ENCODE measurements at regions not wholly inside any gene's neighbourhood (a gene's known extent, or its start where the extent isn't known, plus 50 kb on each side); places are given as distances from the start of the nearest gene placed in this dataset.

DNA sequence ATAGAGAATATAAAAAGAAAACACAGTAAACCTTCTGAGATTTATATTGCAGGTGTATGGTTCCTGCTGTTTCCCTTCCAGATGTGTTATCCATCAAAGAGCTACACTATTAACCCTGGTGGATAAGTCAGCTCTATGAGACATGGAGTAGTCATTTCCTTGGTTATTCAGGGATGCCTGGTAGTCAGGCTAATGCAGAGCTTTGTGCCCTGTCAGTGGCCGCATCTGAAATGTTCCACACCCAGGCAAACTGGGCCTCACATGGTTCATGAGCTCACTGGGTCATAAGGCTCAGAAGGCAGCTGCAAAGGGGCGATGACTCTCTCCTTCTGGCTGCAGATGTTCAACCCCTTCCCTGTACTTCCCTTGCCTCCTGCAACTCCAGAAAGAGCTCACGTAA, 473.6 kb downstream of the EPHA7 start:
- DNase-seq (ENCODE audit: low spot score), result no peak

DNA sequence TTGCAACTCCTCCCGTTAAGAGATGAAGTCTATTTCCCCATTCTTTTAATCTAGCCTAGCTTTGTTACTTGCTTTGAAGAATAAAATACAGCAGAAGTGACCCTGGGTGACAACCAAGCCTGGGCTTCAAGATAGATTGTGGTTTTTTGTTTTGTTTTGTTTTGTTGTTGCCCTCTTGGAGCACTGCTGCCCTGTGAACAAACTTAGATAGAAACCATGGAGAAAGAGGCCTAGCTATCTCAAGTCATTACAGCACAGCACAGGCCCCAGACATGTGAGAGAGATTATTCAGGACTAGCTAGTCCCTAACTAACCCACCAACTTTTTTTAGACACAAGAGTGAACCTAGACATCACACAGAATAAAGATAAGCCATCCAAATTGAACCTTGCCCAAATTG, 475.2 kb downstream of the EPHA7 start:
- no peak for DNase-seq (ENCODE audit: low spot score)

DNA sequence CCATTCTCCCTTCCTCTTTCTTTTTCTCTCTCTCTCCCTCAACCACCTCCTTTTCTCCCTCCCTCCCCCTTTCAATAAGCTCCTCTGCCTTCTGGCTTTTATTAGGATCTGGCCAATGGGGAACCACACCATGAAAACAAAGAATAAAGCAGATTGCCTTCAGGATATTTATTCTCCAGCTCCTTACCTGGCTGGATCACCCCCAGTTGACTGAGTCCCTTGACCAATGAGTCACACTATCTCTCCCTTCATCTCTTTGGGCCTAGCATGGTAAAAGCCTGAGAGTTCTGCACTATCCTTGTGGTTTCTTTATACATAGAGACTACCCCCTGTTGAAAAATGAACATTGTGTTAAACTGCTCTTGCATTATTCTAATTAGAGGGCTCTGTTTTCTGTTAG, 476.8 kb downstream of the EPHA7 start:
- no peak for DNase-seq (ENCODE audit: low spot score)

DNA sequence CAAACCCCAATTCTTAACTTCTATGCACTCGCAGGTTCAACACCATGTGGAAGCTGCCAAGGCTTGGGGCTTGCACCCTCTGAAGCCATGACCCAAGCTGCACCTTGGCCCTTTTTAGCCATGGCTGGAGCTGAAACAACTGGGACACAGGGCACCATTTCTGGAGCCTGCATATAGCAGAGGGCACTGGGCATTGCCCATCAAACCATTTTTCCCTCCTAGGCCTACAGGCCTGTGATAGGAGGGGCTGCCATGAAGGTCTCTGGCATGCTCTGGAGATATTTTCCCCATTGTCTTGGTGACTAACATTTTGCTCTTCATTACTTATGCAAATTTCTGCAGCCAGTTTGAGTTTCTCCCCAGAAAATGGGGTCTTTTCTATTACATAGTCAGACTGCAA, 484.7 kb downstream of the EPHA7 start:
- DNase-seq (ENCODE audit: low spot score), result no peak

DNA sequence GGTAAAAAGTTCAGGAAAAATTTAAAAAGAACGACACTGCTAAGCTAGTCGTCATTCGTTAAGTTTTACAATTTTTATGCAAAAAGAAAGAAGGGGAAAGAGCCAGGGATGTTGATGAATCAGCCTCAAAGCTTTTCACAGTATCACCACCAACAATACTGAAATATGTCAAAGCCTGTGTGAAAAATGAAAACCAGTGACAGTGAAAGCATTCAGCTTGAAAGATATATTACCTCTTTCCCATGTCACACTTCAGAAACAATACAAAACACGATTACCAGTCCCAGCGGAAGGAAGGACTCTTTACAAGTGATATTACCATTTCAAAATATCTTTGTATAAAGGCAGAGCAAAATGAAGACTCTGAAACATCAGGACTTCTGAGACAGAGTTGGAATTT, 489.2 kb downstream of the EPHA7 start:
- DNase-seq (ENCODE audit: low spot score), result no peak

DNA sequence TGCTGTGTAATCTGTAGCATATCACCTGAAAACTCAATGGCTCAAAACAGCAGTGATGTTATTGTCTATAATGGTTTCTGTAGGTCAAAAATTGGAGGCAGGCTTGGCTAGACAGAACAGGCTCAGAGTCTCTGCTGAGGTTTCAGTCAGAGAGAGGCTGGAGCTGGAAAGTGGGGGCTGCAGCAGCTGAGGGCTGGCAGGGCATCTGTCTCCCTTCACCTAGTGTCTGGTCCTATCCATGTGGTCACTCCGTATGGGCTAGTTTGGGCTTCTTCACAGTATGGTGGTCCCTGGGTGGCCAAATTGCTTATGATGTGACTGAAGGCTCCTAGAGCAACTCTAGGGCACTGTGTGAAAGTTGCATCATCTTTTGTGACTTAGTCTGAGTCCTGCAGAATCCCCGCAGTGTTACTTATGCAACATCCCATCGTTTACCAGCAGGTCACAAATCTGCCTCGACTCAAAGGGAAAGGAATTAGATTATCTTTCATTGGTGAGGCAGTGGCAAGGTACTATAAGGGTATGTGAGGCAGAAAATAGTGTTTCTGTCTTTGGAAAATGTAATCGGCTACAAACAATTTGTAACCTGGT, 497.0 kb downstream of the EPHA7 start:
- DNase-seq (ENCODE audit: low spot score), result no peak

DNA sequence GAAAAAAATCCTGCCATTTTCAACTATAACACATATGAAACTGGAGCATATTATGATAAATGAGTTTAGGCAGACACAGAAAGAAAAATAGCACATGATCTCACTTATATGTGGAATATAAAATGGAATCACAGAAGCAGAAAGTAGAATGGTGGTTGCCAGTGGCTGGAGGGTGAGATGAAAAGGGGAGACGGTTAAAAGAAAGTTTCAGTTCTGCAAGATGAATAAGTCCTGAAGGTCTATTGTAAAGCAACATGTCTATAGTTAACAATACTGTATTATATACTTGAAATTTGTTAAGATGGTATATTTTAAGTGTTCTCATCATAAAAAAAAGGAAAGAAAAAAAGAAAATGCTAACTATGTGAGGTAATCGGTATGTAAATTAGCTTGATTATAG, 503.9 kb downstream of the EPHA7 start:
- DNase-seq (ENCODE audit: low spot score), result no peak

DNA sequence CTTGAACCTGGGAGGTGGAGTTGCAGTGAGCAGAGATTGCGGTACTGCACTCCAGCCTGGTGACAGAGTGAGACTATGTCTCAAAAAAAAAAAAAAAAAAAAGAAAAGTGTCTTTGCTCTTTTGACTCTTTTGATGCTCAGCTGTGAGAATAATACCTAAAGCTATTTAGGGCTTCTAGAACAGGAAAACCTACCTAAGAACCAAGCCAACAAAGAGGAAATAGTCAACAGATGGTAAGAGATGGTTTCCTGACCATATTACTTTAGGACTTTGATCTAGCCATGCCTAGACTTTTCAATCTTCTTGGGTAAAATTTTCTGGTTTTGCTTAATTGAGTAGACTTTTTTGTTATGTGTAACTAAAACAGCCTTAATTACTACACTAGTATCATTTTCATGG, 508.1 kb downstream of the EPHA7 start:
- no peak for DNase-seq (ENCODE audit: low spot score)

DNA sequence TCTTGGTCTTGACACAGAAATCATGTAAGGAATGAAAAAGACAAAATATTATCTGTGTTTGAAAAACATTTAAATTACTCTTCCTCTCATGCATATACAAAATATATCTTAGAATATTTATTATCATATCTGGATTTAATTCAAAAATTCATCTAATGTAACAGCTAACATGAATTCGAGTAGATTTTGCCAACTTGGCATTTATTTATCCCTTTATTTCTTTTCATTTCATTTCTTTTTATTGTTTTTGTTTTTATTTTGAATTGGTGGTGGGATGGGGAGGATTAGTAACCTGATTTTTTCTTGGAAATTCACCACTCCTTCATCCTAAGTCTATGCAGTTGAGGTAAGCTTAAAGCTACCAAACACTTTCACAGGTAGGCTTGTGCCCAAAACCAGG, 508.7 kb downstream of the EPHA7 start:
- DNase-seq (ENCODE audit: low spot score), result no peak

DNA sequence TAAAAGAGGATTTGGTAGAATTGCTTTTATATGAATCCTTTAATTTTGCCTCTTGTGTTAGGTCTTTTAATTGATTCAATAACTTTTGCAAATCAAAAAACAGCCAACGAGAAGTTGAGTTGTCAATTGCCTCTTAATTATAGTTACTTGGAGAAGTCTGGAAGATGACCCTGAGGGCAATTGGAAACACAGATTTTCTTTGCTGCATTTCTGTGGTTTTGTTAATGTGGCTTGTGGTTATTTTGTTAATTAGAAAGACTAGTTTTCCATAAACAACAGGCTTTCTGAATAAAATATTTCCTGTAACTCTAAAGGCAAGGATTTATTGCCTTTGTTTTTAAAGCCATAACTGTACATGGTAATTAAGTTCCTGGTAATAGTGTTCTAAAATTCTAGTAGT, 513.0 kb downstream of the EPHA7 start:
- no peak for DNase-seq (ENCODE audit: low spot score)

DNA sequence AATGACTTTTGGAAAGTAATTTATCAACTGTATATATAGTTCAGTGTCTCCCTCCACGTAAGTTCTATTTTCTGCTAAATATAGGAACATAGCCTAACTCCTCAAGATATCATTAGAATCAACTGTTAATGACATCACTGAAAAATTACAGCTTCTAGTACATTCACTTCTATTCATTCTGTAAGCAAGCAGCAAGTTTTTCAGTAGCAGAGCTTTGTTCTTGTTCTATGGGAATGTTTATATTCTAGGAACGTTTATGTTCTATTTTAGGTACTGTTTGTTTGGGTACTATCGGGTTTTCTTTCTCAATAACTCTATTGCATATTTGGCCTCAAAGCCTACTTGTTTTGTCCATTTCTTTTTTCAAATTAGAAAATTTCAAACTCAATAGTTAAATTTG, 525.6 kb downstream of the EPHA7 start:
- no peak for DNase-seq (ENCODE audit: low spot score)

DNA sequence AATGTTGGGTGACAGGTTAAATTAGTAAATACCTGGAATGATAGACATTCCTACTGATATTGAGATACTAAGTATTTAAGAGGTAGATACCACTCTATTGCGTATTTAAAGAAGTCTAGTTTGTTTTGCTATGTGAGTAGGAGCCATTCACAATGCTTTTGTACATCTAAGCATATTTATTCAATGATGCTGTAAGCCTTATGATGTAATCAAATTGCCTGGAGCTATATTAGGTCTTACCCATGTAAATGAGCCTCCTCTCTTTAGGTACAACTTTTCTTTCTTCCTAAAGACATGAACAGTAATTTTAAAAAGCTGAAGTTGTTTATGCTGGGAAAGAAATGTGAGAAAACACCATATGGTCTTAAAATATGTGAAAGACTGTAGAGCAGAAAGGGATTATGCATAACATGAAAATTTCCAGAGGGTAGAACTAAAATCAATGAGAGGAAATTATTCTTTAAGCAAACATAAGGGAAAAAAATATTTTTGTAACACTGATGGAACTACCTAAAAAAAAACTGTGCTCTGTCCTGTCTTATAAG, 526.7 kb downstream of the EPHA7 start:
- DNase-seq (ENCODE audit: low spot score), result no peak

DNA sequence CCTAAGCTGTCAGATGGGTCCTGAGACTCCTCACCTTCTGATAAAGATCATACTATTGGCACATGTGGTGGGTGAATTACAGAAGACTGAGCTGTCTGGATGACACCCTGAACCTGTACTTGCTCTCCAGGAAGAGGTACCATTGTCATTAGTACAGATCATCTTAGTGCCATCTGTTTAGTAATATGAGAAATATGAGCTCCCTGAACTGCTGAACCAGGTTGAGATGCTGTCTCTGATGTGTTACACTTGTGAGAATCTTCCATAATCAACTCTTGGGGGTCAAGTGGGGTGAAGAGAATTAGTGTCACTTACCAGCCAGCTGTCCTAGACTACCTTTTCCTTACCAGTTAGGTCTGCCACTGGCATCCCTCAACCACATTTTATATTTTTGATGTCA, 531.0 kb downstream of the EPHA7 start:
- no peak for DNase-seq (ENCODE audit: low spot score)

DNA sequence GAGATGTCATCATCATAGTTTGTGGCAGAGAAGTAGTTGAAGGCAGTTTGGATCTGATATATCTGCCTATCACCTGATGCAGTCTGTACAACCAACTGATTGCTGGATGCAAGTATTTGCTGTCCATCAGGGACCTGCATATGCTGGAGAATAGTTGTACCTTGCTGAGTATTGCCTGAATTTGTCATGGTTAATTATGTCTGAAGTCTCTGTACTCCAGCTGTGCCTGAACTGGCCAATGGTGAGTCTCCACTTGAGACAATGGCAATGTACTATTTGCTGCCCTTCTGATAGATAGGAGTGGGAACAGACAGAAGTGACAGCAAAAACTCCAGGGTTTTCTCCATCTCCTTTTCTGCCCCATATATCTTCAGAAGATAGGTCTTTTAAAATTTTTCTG, 531.5 kb downstream of the EPHA7 start:
- DNase-seq (ENCODE audit: low spot score), result no peak

DNA sequence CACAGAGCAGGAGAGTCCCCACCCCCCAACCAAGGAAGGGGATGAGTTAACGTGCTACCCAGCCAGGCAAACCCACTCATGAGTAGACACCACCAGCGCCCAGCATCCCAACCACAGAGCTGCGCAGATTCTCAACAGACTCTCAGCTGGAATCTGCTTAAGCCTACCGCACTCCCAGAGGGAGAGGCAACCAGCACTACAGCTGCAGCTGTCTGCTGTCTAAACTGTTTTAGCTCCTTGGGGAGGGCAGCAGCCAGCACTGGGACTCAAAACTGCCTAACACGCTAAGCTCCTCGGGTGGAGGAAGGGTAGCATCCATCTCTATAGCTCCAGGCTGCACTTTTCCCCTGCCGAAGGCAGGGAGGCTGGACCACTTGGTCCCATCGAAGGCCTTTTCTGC, 539.8 kb downstream of the EPHA7 start:
- DNase-seq (ENCODE audit: low spot score), result no peak

DNA sequence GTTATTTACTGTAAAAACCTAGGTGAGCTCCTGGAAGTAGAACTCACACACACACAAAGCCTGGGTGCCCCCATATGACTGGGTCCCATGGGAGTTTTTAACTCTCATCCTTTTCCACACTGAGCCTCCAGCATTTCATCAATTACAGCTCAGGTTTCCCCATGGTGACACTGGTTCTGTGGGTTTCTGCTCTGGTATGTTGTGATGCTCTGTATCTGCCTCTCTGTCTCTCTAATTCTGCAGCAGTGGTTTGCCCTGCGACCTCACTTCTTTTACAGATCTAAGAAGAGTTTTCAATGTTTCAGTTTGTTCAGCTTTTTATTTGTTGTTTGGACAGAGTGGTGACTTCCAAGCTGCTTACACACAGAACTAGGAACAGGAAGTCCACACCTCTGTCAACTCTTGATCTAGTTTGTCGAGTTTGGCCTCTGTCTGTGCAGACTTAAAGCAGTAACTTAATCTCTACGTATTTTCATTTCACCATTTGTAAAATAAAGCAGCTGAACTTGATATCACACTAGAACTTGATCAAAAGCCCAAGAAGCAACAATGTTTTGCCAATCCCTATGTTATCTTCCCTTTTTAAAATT, 554.3 kb downstream of the EPHA7 start:
- no peak for DNase-seq (ENCODE audit: low spot score)

DNA sequence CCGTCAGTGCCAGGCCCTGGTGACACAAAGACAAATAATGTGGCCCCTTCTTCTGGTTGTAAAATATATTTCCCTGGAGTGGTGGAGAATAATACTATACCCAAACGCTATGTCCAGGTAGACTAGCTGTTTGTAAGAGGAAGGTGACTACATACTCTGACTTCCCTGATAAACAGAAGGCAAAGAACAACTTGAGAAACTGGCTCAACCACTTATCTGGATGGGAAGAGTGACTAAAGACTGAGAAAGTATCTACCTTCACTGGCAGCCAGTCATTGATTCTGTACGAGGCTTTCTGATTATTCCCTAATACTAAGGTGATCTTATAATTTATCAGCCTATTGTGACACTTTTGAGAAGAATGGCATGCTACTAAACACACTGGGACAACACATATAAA, 569.7 kb downstream of the EPHA7 start:
- DNase-seq (ENCODE audit: low spot score), result no peak

DNA sequence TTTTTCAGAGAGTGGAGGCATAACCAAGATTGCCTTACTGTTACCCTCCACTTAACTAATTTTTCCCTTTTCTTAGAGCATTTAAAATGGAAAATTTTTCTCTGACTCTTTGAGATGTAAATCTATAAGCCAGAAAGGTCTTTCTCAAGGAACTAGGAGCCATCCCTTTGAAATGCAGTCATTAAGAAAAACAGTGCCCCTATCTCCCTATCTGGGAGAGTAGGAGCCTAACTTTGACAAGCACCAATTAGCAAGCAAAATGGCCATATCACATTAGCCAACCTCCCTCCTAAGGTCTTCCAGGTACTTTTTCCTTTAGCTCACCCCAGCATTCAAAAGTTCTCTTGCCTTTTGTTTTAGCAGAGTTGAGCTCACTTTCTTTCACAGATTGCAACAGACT, 570.5 kb downstream of the EPHA7 start:
- DNase-seq (ENCODE audit: low spot score), result no peak

DNA sequence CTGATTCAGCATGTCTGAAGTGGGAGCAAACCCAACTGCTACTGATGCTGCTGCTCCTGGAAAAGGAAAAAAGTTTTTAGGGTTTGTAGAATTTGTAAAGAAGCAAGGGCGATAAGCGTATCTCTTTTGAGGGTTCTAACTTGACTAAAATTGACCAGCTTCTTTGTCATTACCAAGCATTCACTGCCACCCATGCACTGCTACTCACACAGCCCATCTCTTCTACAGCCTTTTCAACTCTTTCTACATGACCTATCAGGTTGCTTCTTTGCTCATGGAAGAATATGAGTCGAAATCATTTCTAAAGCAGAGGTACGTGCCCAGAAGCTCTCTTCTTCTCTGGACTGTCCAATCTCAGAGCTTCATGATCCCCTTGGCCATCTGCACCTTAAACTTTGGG, 570.9 kb downstream of the EPHA7 start:
- DNase-seq (ENCODE audit: low spot score), result no peak

DNA sequence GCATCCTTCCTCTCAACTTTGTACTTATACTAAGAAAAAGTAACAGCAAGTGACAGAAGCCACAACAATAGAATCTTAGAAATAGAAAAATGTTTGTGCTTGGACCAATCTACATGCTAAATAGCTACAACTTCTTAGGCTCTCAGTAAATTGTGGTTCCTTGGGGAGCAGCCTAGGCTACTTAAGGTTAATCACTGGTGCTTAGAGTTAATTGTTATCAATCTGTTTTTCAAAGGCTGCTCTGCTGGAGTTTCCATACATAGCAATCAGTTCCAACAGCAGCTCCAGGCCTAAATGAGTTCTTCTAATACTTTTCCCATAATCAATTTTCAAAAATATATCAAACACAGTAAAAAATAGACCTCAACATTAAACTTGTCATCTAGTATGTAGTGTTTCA, 571.4 kb downstream of the EPHA7 start:
- DNase-seq (ENCODE audit: low spot score), result no peak

DNA sequence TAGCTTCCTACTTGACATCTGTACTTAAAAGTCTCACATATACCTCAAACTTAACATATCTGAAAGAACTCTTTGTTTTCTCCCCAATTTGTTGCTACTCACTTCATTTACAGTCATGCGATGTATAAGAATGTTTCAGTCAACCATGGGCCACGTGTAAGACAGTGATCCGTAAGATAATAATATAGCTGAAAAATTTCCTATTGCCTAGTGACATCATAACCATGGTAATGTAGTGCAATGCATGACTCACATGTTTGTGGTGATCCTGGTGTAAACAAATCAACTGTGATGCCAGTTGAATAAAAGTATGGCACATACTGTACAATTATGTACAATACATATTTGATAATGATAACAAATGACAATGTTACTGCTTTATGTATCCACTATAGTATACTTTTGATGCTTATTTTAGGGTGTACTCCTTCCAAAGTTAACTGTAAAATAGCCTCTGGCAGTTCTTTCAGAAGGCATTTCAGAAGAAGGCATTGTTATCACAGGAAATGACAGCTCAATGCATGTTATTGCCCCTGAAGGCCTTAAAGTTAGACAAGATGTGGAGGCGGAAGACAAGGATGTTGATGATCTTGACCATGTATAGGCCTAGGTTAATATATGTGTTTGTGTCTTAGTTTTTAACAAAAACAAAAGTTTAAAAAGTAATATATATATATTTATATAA, 579.0 kb downstream of the EPHA7 start:
- no peak for DNase-seq (ENCODE audit: low spot score)

DNA sequence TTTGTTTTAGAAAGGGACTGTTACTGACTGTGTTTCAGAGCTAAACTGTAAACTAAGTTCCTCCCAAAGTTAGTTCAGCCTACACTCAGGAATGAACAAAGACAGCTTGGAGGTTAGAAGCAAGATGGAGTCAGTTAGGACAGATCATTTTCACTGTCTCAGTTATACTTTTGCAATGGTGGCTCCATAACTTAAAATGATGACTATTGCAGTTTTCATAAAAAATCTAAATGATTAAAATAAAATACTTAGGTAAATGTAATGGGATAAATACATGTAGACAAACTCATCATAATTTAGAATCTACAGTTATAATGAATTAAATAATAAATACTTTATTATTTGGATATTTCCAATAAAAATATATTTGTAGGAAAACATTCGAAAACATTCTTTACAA, 590.6 kb downstream of the EPHA7 start:
- no peak for DNase-seq (ENCODE audit: low spot score)

DNA sequence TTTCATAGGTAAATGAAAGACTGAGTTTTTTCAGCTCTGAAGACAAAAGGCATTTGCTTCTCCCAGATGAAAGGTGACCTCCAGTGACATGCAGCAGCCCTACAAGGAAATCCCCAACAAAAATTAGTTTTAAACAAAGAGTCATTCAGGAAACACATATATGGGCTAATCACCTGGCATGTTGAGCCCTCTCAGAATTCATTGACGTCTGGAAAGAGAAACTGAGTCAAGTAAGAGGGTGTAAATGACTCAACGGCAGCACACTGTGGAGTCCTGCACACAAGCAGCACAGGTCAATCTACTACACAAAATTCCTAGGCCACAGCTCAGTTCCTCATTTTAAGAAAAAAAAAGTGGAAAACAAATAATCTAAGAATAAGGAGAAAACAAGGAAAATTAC, 592.3 kb downstream of the EPHA7 start:
- DNase-seq (ENCODE audit: low spot score), result no peak

DNA sequence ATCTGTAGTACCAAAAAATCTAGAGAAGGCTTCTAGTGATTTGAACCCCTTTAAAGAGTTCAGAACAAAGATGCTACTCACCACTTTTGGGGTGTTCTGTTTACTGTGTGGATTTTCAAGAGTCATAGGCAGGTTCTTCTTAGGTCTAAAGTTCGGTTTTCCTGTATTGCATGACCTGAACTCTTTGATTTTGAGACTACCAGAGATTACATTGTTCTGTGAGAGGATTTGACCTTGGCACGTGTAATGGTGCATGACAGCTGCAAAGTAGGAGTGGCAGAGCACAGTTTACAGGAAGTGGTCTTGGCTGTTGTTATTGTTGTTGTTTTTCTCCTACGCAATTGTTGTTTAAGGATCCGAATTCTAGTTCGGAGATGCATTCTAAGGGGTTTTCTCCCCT, 592.7 kb downstream of the EPHA7 start:
- no peak for DNase-seq (ENCODE audit: low spot score)
